GM21576 (cell line): ENCODE measurements at regions not wholly inside any gene's neighbourhood (a gene's known extent, or its start where the extent isn't known, plus 50 kb on each side); places are given as distances from the start of the nearest gene placed in this dataset.
"Not testable (repeated sequence)": the region's sequence is repeated elsewhere in the genome, so short reads cannot be mapped to it uniquely, and the experiment has no call there.

Experiments used
- ATAC-seq: cut with Tn5 transposase; IDR thresholded peaks from one replicate; pipeline ENCODE4 v1.9.1; 2021; ENCODE audit warnings: mild to moderate bottlenecking, moderate library complexity; ENCODE audit not compliant: unreplicated experiment

- ATAC-seq = not testable (repeated sequence)
Measured at GRCh38 chr7:106713452-106713851, 52.5 kb upstream of the CCDC71L start.

GRCh38 chr7:106714590-106715442, 53.9 kb upstream of the CCDC71L start:
- ATAC-seq = not testable (repeated sequence)

- ATAC-seq = no peak
Measured at GRCh38 chr7:106715730-106716129, 54.8 kb upstream of the CCDC71L start.

- no peak for ATAC-seq
Measured at GRCh38 chr7:106717254-106717954, 56.4 kb upstream of the CCDC71L start.

GRCh38 chr7:106717955-106718871, 57.3 kb upstream of the CCDC71L start:
- peak; percentile 86 for ATAC-seq

GRCh38 chr7:106720641-106721040, 59.7 kb upstream of the CCDC71L start:
- peak; percentile 52 for ATAC-seq

- no peak for ATAC-seq
Measured at GRCh38 chr7:106721816-106722785, 61.1 kb upstream of the CCDC71L start.

- no peak for ATAC-seq
Measured at GRCh38 chr7:106723398-106723797, 62.4 kb upstream of the CCDC71L start.

- ATAC-seq = no peak
Measured at GRCh38 chr7:106729720-106730385, 68.9 kb upstream of the CCDC71L start.

GRCh38 chr7:106731187-106731586, 70.2 kb upstream of the CCDC71L start:
- ATAC-seq = peak; percentile 94

- ATAC-seq = no peak
Measured at GRCh38 chr7:106731646-106732444, 70.9 kb upstream of the CCDC71L start.

GRCh38 chr7:106735637-106736036, 74.7 kb upstream of the CCDC71L start:
- ATAC-seq = no peak

GRCh38 chr7:106736123-106736507, 75.2 kb upstream of the CCDC71L start:
- no peak for ATAC-seq

- ATAC-seq = peak; percentile 83
Measured at GRCh38 chr7:106736508-106737201, 75.7 kb upstream of the CCDC71L start.

GRCh38 chr7:106737202-106737562, 76.2 kb upstream of the CCDC71L start:
- no peak for ATAC-seq

- ATAC-seq = no peak
Measured at GRCh38 chr7:106740806-106741205, 79.8 kb upstream of the CCDC71L start.

GRCh38 chr7:106744563-106745091, 83.7 kb upstream of the CCDC71L start:
- no peak for ATAC-seq

GRCh38 chr7:106747301-106747700, 86.3 kb upstream of the CCDC71L start:
- not testable (repeated sequence) for ATAC-seq
